22Rv1 (cell line): ENCODE measurements at regions not wholly inside any gene's neighbourhood (a gene's known extent, or its start where the extent isn't known, plus 50 kb on each side); places are given as distances from the start of the nearest gene placed in this dataset.

Experiments used
- CTCF ChIP-seq: fragments of 450-650 bp; IDR thresholded peaks from 2 replicates; pipeline ENCODE4 v1.5.1; 2017; ENCODE audit warnings: mild to moderate bottlenecking
- ZFX ChIP-seq: fragments of 450-650 bp; IDR thresholded peaks from 2 replicates; pipeline ENCODE4 v1.6.1; 2017; ENCODE audit warnings: antibody characterized with exemption, borderline replicate concordance

- TF ChIP-seq CTCF = no peak
- TF ChIP-seq ZFX = no peak
Measured at GRCh38 chr3:6608843-6609242, 252.1 kb upstream of the GRM7 start.
